ENCODE measurements at regions not wholly inside any gene's neighbourhood (a gene's known extent, or its start where the extent isn't known, plus 50 kb on each side); places are given as distances from the start of the nearest gene placed in this dataset.
"Not testable (repeated sequence)": the region's sequence is repeated elsewhere in the genome, so short reads cannot be mapped to it uniquely, and the experiment has no call there.

DNA sequence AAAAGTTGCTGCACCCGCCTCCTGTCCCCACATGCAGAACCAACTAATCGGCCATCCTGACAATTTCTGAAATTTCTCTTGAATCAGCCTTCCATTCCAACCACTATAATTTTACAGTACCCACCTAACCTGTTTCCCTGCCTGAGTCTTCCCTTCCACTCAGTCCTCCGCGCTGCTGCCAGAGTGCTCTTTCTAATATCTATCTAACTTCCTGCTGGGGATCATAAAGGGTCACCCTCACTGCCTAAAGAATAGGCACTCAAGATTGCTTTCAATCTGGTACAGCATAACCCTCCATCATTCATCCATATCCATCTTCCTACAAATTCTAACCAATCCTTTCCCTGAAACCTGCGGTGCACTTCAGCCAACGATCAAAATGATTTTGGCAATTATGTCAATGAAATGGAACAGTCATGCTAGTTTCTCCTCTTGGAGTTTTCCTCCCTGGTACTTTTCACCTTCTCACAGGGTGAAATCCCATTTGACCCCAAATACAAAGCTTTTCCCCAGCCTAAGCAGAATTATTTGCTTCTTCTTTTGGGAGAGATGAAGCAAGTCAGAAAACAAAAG lies 117.5 kb upstream of the BEND6 start:
- no peak for DNase-seq

DNA sequence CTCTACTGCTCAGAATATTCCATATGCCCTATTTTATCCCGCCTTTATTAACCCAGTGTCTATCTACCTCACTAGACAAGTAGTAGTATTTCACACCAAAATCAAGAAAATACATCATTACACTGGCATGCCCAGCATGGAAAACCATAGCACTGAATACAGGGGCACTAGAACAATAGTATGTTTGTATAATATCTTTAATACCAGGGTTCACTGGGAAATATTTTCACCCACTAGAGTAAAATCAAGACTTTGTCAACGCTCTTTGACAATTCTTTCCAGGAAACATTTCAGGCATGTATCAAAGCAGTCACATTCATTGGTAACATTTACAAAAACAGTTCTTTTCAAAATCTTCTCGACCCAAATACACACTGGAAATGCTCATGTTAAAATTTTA lies 119.3 kb upstream of the BEND6 start:
- no peak for DNase-seq

DNA sequence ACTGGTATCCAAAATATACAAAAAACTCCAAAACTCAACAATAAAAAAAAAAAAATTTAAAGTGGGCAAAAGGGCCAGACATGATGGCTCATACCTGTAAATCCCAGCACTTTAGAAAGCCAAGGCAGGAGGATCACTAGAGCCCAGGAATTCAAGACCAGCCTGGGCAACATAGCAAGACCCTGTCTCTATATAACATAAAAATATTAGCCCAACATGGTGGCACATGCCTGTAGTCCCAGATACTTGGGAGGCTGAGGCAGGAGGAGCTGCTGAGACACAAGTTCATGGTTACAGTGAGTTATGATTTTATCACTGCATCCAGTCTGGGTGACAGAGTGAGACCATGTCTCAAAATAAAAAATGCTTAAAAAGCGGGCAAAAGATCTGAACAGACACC lies 121.0 kb upstream of the BEND6 start:
- DNase-seq, result no peak

DNA sequence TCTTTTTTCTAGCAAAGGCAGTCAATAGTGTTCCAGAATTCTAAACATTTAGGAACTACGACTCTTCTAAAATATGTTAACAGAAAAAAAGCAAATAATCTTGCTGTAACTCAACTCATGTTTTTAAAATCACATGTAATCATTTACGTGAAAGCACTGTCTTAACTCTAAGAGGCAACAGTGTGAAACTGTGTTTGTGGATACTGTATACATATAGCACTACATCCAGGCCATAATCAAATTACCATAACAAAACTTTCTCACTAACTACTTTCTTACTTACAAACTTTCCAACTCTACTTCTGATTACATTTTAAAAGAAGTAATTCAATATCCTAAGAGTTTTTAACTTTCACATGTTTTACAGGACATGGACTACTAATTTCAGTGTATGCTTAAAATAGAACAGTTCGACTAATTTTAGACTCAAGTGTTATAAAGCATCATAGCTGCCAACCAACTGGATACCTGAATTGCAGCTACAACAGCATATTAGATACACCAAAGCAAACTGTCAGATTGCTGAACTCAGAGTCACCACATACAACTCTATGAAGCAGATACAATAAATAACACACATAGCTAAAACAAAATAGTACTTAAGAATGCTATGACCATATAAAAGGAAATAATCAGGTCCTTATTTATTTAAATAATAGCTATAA lies 121.6 kb upstream of the BEND6 start:
- DNase-seq, result no peak

DNA sequence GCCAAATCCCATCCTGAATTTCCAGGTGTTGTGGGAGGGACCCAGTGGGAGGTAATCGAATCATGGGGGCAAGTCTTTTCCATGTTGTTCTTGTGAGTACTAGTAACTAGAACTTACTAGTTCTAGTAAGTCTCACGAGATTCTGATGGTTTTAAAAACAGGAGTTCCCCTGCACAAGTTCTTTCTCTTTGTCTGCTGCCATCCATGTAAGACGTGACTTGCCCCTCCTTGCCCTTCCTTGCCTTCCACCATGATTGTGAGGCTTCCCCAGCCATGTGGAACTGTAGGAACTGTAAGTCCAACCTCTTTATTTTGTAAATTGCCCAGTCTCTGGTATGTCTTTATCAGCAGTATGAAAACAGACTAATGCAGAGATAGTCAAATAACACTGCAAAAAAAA lies 122.7 kb upstream of the BEND6 start:
- no peak for DNase-seq

DNA sequence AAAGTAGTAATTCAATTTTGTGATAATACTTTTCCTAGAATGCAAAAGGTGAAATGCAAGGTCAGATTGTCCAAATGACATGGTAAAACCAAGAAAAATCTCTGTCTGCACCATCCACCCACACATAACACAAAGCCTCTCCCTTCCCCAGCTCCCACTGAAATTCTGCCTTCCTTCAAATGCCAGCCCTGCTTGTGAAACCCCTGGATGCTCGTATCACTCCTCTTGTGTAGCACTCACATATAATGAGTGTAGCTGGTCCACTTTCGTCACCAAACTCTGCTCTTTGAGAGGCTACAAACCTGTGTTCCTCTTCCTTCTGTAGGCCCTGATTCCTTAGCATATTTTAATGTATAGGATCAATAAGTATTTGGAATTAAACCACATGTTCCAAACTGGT lies 123.6 kb upstream of the BEND6 start:
- no peak for DNase-seq

DNA sequence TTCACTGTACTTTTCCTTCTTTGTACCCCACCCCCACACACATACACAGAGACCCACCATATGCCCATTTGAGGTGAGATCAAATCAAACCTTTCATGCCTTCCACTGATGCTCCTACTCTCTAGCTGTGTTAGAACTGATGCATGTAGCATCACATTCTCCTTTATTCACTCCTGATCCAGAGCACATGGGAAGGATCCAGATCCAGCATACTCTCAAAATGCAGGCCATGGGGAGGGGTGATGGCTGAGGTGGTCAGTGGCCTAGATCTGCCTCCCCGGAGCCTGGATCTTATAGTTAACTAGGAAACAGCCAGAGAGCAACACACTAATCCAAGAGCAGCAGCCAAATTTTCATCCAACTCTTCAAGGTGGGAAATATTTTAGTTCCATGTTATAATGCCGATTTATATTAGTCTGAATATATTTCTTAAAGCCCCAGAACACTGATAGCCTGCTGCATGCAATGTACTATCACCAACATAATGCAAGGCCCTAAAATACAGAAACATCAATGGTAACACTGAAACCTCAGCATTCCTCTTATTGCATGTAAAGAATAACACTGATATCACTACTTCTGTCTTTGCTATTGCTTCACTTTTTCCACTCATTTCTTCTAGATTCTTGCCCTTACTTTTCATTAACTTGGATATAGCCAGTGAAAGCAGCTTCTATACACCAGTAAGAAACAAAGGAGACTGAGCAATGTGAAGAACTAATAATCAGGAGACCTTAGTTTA lies 126.8 kb upstream of the BEND6 start:
- peak in 1 of 2 experiments; percentile 35 for DNase-seq

DNA sequence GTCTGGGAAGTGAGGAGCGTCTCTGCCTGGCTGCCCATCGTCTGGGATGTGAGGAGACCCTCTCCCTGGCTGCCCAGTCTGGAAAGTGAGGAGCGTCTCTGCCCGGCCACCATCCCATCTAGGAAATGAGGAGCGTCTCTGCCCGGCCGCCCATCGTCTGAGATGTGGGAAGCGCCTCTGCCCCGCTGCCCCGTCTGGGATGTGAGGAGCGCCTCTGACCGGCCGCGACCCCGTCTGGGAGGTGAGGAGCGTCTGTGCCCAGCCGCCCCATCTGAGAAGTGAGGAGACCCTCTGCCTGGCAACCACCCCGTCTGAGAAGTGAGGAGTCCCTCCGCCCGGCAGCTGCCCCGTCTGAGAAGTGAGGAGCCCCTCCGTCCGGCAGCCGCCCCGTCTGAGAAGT lies 130.5 kb upstream of the BEND6 start:
- DNase-seq, result not testable (repeated sequence)

DNA sequence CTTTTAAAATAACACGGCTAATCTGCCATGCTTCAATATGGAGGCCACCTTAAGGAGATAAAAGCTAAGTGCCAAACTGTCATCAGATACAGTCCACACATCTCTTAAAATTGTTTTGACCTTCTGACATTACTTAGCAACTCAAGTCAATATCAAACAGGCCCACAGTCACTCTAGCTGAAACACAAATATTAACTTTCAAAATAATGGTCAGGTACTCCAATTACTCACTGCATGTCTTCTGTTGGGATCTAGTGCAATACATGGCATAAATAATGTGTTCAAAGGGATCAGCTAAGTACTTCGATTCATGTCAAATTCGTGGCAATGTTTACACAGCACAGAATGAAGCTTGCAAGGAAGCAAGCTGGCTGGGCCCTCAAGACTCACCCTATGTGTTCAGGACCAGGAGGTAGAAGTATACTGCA lies 133.9 kb upstream of the BEND6 start:
- DNase-seq, result peak; percentile 40 to 72

DNA sequence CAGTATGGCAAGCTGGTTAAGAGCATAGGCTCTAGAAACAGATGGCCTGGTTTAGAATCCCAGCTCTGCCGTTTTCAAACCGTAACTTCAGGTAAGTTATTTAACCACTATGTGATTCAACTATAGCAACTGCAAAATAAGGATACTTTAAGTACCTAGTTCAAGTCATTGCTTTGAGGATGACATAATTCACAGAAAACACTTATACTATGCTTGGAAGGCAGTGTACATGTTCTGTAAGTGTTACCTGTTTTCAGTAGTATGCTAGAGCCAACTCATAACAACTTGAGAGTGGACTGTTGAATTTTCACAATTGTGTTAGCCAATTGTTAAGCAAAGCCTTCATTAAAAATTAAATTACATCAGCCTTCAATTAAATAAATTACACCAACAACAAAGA lies 134.8 kb upstream of the BEND6 start:
- DNase-seq, result peak; percentile 8 to 58

DNA sequence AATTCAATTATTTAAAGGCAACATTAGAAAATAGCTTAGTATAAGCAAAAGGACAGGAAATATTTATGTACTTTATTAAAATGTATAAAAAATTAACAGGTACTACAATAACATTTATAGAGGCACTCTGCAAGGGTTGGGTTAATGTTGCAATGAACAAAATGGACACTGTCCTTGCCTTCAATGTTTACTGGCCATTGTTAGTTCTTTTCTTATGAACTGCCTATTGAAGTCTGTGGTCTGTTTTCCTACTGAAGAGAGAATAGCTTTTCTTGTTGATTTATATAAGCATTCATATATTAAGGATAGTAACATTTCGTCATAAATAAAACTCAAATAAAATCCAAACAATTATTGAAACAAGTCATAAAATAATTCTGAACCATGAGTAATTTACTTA lies 135.3 kb upstream of the BEND6 start:
- no peak for DNase-seq

DNA sequence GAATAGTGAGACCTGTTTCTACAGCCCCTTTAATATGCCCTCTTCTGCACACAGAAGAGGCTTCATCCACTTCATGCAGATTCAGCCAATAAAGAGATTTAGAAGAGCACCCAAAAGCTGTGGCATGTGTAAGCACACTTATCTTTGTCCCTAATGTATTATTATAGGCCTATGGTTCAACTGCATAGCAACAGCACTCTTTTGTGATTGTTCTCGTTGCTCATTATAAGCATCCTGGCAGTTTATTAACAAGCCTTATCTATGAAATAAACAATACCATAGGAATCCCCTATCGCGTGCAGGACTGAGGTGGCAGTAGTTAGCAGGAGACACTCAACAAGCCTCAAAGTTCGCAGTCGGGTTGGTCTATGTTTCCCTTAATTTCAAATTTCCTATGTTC lies 138.5 kb upstream of the BEND6 start:
- peak; percentile 10 to 82 for DNase-seq

DNA sequence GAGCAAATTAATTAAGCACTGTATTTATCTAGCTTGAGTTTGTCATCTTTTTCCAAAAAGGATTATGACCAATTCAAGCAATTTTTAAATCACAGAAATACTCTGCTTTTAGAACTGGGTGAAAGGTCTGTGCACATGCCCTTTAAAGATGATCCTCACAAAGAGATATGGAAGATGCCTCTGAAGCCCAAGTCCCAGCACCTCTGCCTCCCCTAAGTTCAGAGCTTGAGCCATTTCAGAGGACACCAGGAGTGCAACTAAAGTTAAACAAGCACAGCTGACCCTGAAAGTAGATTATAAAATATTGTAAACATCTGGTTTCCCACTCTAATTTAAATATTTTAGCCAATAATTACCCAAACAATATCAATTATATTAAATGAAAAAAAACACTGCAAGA lies 139.5 kb upstream of the BEND6 start:
- no peak for DNase-seq

DNA sequence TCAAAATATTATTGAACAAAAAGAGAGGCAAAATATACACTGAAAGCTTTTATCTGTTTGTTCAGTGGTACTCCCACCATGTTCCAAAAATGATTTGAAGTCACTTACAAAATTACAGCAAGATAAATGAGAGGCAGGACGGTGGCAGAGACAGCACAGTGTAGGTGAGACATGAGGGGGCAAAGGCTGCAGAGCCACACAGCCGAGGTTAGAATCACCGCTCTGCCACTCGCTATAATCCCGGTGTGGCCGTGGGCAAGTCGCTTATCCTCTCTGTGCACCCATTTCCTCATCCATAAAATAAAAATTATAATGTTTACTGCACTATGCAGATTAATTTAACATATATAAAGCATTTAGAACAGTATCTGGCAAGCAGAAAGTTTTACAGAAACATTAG lies 140.1 kb upstream of the BEND6 start:
- DNase-seq, result no peak

DNA sequence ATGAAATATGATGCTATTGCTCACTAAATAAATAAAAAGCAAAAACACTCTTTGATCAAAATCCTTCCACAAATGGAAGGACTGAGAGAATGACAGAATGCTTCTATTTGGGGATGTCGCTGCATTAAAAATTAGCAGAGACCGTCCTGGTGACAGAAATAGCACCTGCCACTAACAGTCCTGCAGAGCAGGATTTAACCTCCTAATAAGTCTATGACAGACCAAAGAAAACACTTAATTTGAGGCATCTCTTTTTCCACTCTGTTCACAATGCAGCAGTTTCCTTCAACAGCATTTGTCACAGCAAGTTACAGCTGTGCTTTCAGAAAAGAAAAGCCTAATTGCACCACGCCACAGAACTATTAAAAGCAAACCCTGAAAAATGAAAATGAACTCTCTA lies 140.6 kb upstream of the BEND6 start:
- DNase-seq, result peak in 1 of 2 experiments; percentile 20

DNA sequence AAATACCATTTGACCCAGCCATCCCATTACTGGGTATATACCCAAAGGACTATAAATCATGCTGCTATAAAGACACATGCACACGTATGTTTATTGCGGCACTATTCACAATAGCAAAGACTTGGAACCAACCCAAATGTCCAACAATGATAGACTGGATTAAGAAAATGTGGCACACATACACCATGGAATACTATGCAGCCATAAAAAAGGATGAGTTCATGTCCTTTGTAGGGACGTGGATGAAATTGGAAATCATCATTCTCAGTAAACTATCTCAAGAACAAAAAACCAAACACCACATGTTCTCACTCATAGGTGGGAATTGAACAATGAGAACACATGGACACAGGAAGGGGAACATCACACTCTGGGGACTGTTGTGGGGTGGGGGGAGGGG lies 142.1 kb upstream of the BEND6 start:
- DNase-seq, result not testable (repeated sequence)

DNA sequence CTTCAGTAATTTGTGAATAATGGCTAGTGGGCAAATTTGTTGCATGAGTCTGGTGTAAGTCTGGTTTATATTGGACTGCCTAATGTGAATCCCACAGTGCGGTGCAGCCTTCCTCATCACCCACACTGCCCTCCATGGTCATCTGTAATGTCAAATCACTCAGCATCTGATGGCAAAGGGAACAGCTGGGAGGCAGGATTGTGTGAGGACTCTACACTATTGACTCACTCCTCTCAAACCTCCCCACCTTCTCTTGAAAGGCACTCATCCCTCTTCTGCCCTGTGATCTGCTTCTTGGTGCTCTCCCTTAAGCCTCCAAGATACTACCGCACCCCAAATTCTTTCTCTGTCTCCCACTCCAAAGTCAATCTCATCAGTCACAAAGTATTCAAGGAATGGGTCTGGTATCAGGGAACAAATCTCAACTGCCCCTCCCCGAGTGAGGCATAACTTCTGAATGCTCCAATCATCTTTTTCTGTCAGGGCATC lies 146.0 kb upstream of the BEND6 start:
- peak; percentile 51 to 74 for DNase-seq

DNA sequence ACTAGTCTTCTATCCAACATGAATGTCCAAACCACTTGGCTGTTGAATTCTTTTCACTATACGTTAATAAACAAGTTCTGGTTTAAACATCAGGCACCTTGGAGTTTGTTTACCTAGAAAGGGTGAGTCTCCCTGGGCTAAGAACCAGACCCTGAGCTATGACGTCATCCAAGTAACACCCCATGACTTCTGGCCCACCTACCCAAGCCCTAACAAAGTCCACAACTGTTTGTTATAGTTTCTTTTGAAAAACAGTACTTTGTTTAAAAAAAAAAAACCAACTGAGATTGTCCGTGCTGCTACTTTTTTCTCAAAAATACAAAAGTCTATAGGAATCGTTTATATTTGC lies 146.9 kb upstream of the BEND6 start:
- DNase-seq, result no peak

DNA sequence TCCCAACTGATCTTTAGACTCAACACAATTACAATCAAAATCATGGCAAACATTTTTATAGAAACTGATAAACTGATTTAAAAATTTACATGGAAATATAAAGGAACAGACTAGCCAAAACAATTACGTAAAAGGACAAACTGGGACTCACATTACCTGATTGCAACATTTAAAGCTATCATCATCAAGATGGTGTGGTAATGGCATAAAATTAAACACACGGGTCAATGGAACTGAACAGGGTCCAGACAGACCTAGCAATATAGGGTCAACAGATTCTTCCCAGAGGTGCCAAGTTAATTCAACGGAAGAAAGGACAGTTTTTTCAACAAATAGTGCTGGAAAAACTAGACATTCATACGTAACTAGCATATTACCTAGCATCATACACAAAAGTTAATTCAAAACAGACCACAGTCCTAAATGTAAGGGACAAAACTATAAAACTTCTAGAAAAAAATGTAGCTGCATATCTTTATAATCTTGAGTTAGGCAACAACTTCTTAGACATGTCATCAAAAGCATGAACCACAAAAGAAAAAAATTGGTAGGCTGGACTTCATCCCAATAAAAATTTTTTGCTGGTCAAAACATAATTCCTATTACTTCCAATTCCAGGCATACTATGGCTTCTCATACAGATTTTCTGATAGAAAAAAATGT lies 147.4 kb upstream of the BEND6 start:
- no peak for DNase-seq

DNA sequence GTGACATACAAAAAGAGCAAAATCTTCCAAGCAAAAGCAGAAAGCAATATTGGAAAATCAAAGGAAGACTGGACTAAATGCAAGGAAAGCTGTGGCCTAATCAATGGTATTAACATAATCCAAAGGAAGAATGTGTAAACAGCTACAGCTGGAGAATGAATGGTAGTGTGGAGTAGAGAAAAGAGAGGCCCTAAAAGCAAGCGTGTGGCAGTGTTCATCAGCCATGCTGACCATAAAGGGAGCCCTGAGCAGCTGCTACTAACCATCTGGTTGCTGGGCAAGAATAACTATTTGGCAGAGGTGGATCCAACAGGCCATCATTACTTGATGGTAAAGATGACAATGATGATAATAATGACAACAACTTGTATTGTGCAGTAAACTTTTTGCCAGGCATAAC lies 148.5 kb upstream of the BEND6 start:
- peak; percentile 65 to 78 for DNase-seq

DNA sequence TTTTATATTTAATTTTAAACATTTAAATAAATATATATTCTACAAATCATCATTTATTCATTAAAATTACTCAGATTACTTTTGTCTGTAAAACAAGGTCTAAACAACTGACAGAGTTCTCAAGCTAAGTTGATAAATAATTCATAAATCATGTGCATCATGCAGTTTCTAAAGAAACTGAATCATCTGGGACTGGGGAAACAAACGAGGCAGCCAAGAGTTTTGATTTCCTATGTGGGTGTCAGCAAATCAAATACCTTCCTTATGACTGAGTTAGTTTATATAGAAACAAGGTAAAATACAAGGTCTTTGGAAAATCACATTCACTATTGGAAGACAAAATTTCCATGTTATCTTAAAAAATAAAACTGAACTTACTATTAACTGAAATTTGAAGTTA lies 149.9 kb upstream of the BEND6 start:
- DNase-seq, result no peak

DNA sequence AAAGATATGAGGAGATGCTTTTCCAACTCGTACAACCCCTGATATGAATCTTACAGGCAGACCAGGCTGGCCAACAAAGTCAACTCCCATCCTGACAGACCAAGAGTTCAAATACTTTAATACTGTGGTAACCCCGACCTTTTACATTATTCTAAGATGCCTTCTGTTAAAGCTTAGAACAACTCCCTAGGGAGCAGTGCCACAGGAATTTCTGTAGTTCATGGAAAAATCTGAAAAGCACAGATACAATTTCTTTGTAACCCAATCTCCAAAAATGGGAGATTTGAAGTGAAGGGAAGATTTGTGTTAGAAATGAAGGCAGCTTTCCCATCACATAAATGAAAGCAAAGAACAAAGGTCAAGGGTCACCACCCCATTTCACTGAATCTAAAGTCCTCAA lies 151.3 kb upstream of the BEND6 start:
- DNase-seq, result peak in 1 of 2 experiments; percentile 18

DNA sequence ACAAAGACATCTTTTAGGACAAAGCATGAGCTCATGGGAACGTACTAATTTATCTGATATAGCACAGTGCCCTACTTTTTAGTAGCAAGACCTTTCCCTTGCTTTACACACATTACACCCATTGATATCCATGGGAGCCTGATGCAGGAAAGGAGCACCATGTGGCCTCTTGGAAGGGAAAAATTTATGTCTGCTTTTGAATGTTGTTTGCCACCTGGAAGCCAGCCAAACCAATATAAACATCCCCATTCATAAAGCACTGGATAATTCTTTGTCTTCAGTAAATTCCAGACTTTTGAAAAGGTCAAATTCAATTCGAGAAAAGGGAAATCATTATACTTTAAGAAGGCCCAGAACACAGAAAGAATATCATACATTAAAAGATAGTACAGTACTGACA lies 152.3 kb upstream of the BEND6 start:
- DNase-seq, result no peak

DNA sequence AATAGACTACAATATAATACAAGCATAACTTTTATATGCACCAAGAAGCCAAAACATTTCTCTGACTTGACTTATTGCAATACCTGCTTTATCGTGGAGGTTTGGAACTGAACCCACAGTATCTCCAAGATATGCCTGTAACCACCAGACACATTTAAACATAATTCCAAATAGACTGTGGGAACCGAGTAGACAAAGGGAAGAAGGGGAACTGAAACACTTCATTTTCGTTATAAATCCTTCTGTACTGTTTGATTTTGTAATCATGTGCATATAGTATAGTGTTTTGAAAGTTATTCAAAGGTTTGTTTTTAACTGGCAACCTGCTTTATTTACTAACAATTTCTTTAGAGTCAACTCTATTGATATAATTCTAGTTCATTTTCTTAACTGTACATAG lies 154.9 kb upstream of the BEND6 start:
- DNase-seq, result no peak

Data from NCI-H524 (cell line).